Neural cell (in vitro differentiated cells): ENCODE measurements at regions not wholly inside any gene's neighbourhood (a gene's known extent, or its start where the extent isn't known, plus 50 kb on each side); places are given as distances from the start of the nearest gene placed in this dataset.
"Not testable (repeated sequence)": the region's sequence is repeated elsewhere in the genome, so short reads cannot be mapped to it uniquely, and the experiment has no call there.

Source experiments
- H2AFZ ChIP-seq: fragments of 200-600, 300-800 bp; sonication (generic), shearing (Covaris generic); 2 replicates; pipeline ENCODE4 v1.6.0; 2014; ENCODE audit warnings: low read depth, mild to moderate bottlenecking, antibody characterized with exemption, low read length, moderate library complexity
- H3F3A ChIP-seq: fragments of 200-600 bp; shearing (Covaris generic); 2 replicates; pipeline ENCODE4 v1.6.1; 2016; ENCODE audit warnings: mild to moderate bottlenecking, moderate library complexity, mixed read lengths, antibody characterized with exemption, low read length; ENCODE audit not compliant: insufficient read depth, poor library complexity, severe bottlenecking
- H3K27ac ChIP-seq: fragments of 200-600, 300-800 bp; sonication (generic), shearing (Covaris generic); 2 replicates; pipeline ENCODE4 v1.5.1; 2014; ENCODE audit warnings: mild to moderate bottlenecking, low read length, moderate library complexity
- H3K27me3 ChIP-seq: fragments of 300-800, 200-600 bp; sonication (generic), shearing (Covaris generic); 2 replicates; pipeline ENCODE4 v1.6.0; 2014; ENCODE audit warnings: mild to moderate bottlenecking, low read depth, low read length, moderate library complexity; ENCODE audit not compliant: insufficient read depth
- H3K36me3 ChIP-seq: fragments of 300-800, 200-600 bp; sonication (generic), shearing (Covaris generic); 2 replicates; pipeline ENCODE4 v1.5.1; 2014; ENCODE audit warnings: mild to moderate bottlenecking, antibody characterized with exemption, low read length, moderate library complexity; ENCODE audit not compliant: insufficient read depth
- H3K4me2 ChIP-seq: fragments of 300-800, 200-600 bp; sonication (generic), shearing (Covaris generic); 2 replicates; pipeline ENCODE4 v1.6.0; 2014; ENCODE audit warnings: mild to moderate bottlenecking, low read length
- H3K4me3 ChIP-seq: fragments of 300-800, 200-600 bp; sonication (generic), shearing (Covaris generic); 2 replicates; pipeline ENCODE4 v1.5.1; 2014; ENCODE audit warnings: mild to moderate bottlenecking, low read length, moderate library complexity
- H3K79me2 ChIP-seq: fragments of 200-600 bp; shearing (Covaris generic); replicated peaks from 2 replicates; pipeline ENCODE4 v1.6.0; 2014; ENCODE audit warnings: mild to moderate bottlenecking, low read length, moderate library complexity; ENCODE audit not compliant: insufficient read depth
- H3K9ac ChIP-seq: fragments of 300-800, 200-600 bp; sonication (generic), shearing (Covaris generic); 2 replicates; pipeline ENCODE4 v1.6.1; 2016; ENCODE audit warnings: mild to moderate bottlenecking, low read length, mixed read lengths
- H3K9me2 ChIP-seq: fragments of 200-600 bp; shearing (Covaris generic); 2 replicates; pipeline ENCODE4 v1.6.1; 2016; ENCODE audit warnings: mild to moderate bottlenecking, low read length, mixed read lengths; ENCODE audit not compliant: insufficient read depth
- H3K9me3 ChIP-seq: fragments of 200-600, 300-800 bp; sonication (generic), shearing (Covaris generic); 2 replicates; pipeline ENCODE4 v1.6.1; 2016; ENCODE audit warnings: mild to moderate bottlenecking, mixed run types, low read length, moderate library complexity, mixed read lengths
- H4K20me1 ChIP-seq: fragments of 200-600 bp; shearing (Covaris generic); 2 replicates; pipeline ENCODE4 v1.6.1; 2016; ENCODE audit warnings: mild to moderate bottlenecking, mixed run types; ENCODE audit not compliant: insufficient read depth
- CTCF ChIP-seq: fragments of 450-650 bp; IDR thresholded peaks from 2 replicates; pipeline ENCODE4 v1.5.1; 2014; ENCODE audit warnings: antibody characterized with exemption, mild to moderate bottlenecking, moderate library complexity; ENCODE audit not compliant: poor library complexity, severe bottlenecking
- EP300 ChIP-seq: fragments of 450-650 bp; conservative IDR thresholded peaks from 2 replicates; pipeline ENCODE4 v1.6.1; 2014; ENCODE audit warnings: antibody characterized with exemption, mild to moderate bottlenecking, moderate library complexity; ENCODE audit not compliant: poor library complexity, severe bottlenecking
- EZH2 ChIP-seq: fragments of 200-600, 300-800 bp; shearing (Covaris generic), sonication (generic); IDR thresholded peaks from 2 replicates; pipeline ENCODE4 v1.6.1; 2014; ENCODE audit warnings: antibody characterized with exemption, low read length, borderline replicate concordance, mild to moderate bottlenecking; ENCODE audit not compliant: insufficient read depth, poor library complexity, severe bottlenecking
- MXI1 ChIP-seq: fragments of 450-650 bp; conservative IDR thresholded peaks from 2 replicates; pipeline ENCODE4 v1.6.1; 2014; ENCODE audit warnings: antibody characterized with exemption, mild to moderate bottlenecking; ENCODE audit not compliant: poor library complexity, severe bottlenecking
- POLR2AphosphoS5 ChIP-seq: IDR thresholded peaks from 2 replicates; pipeline ENCODE4 v1.6.1; 2012
- RAD21 ChIP-seq: fragments of 450-650 bp; conservative IDR thresholded peaks from 2 replicates; pipeline ENCODE4 v1.6.1; 2014; ENCODE audit warnings: antibody characterized with exemption, mild to moderate bottlenecking, moderate library complexity
- SMC3 ChIP-seq: fragments of 450-650 bp; conservative IDR thresholded peaks from 2 replicates; pipeline ENCODE4 v1.6.1; 2014; ENCODE audit warnings: antibody characterized with exemption, mild to moderate bottlenecking, moderate library complexity; ENCODE audit not compliant: poor library complexity
- TAF1 ChIP-seq: IDR thresholded peaks from 2 replicates; pipeline ENCODE4 v1.6.1; 2012; ENCODE audit warnings: low read depth
- TF ChIP-seq, protein P1 (sequence below): IDR thresholded peaks from 2 replicates; pipeline ENCODE4 v1.6.1; 2012; ENCODE audit warnings: borderline replicate concordance

GRCh38 chr11:121358760-121359159, 66.2 kb downstream of the SC5D start:
- Histone ChIP-seq H3K9me3 (no peaks in the 10 kb centered on the region), H4K20me1 (no peaks in the 10 kb centered on the region), H3K9ac (no peak overlapping the region), H3K9me2 (no peaks in the 10 kb centered on the region), H3K36me3 (no peaks in the 10 kb centered on the region), H3K27ac (no peak overlapping the region), H3K4me2 (no peak overlapping the region), H3K4me3 (no peak overlapping the region), H3K27me3 (no peaks in the 10 kb centered on the region), H2AFZ (no peak overlapping the region), H3K79me2 (no peaks in the 10 kb centered on the region), H3F3A (no peaks in the 10 kb centered on the region)
- TF ChIP-seq TAF1 (no peak), RAD21 (no peak), EZH2 (no peak), CTCF (no peak), EP300 (no peak), POLR2AphosphoS5 (no peak), MXI1 (no peak), SMC3 (no peak)
- TF ChIP-seq, protein P1, sequence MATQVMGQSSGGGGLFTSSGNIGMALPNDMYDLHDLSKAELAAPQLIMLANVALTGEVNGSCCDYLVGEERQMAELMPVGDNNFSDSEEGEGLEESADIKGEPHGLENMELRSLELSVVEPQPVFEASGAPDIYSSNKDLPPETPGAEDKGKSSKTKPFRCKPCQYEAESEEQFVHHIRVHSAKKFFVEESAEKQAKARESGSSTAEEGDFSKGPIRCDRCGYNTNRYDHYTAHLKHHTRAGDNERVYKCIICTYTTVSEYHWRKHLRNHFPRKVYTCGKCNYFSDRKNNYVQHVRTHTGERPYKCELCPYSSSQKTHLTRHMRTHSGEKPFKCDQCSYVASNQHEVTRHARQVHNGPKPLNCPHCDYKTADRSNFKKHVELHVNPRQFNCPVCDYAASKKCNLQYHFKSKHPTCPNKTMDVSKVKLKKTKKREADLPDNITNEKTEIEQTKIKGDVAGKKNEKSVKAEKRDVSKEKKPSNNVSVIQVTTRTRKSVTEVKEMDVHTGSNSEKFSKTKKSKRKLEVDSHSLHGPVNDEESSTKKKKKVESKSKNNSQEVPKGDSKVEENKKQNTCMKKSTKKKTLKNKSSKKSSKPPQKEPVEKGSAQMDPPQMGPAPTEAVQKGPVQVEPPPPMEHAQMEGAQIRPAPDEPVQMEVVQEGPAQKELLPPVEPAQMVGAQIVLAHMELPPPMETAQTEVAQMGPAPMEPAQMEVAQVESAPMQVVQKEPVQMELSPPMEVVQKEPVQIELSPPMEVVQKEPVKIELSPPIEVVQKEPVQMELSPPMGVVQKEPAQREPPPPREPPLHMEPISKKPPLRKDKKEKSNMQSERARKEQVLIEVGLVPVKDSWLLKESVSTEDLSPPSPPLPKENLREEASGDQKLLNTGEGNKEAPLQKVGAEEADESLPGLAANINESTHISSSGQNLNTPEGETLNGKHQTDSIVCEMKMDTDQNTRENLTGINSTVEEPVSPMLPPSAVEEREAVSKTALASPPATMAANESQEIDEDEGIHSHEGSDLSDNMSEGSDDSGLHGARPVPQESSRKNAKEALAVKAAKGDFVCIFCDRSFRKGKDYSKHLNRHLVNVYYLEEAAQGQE = no peak

DNA sequence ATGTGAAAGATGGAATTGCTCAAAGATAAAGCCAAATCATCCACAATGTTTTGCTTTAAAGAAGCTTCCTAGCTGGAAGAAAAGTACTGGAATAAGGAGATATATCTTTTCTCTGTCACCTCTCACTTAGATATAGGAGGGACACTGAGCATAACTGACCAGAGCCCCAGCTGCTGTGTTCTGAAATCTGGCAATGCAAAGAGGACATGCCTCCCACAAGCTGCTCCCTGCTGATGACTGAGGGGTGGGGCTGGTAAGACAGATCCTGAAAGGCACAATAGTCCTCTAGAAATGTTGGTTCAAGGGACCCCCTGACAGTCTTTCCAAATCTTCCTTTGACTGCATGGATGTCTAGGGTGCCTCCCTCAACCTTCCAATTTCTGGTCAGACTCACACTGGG, 67.0 kb downstream of the SC5D start:
- H3K4me2 ChIP-seq = no peak overlapping the region
- no peaks in the 10 kb centered on the region for H3F3A ChIP-seq
- H3K9me2 ChIP-seq = no peaks in the 10 kb centered on the region
- no peak overlapping the region for H2AFZ ChIP-seq
- H3K9me3 ChIP-seq = no peaks in the 10 kb centered on the region
- H3K27me3 ChIP-seq = no peaks in the 10 kb centered on the region
- H3K4me3 ChIP-seq = no peak overlapping the region
- H3K27ac ChIP-seq = no peak overlapping the region
- no peaks in the 10 kb centered on the region for H3K79me2 ChIP-seq
- H4K20me1 ChIP-seq = no peaks in the 10 kb centered on the region
- TF ChIP-seq, protein P1 = no peak
- no peak for TF ChIP-seq POLR2AphosphoS5
- H3K36me3 ChIP-seq = no peaks in the 10 kb centered on the region
- no peak overlapping the region for H3K9ac ChIP-seq

GRCh38 chr11:121362955-121363354, 70.4 kb downstream of the SC5D start:
- not testable (repeated sequence) for H3K4me2 ChIP-seq, H3K79me2 ChIP-seq, H3K9me3 ChIP-seq, H3K9me2 ChIP-seq, H3K4me3 ChIP-seq, H3K27me3 ChIP-seq, H4K20me1 ChIP-seq, H3F3A ChIP-seq, H3K9ac ChIP-seq, H3K27ac ChIP-seq, H3K36me3 ChIP-seq, H2AFZ ChIP-seq
